ENCODE measurements at regions not wholly inside any gene's neighbourhood (a gene's known extent, or its start where the extent isn't known, plus 50 kb on each side); places are given as distances from the start of the nearest gene placed in this dataset.

GRCh38 chr11:131041331-131042040, 125.2 kb upstream of the SNX19 start:
- H3K9me3 Mint-ChIP-seq, result no peaks in the 10 kb centered on the region
- TF ChIP-seq CTCF (IDR thresholded peaks at IDR 0.05; ENCODE audit: unreplicated experiment in 3 of 3), result no peak
- H3K4me3 Mint-ChIP-seq, result no peak overlapping the region
- H3K4me1 Mint-ChIP-seq, result no peaks in the 10 kb centered on the region
- peaks cover 14% of the 10 kb centered on the region for H3K27me3 Mint-ChIP-seq (ENCODE audit: low read depth)
- no peaks in the 10 kb centered on the region for H3K36me3 Mint-ChIP-seq (ENCODE audit: low read depth)
- no peak overlapping the region for H3K27ac Mint-ChIP-seq

- Mint-ChIP-seq H3K9me3 (peaks cover 2% of the 10 kb centered on the region), H3K27ac (no peak overlapping the region), H3K27me3 (ENCODE audit: low read depth) (peaks cover 15% of the 10 kb centered on the region), H3K4me3 (no peak overlapping the region), H3K4me1 (no peaks in the 10 kb centered on the region), H3K36me3 (ENCODE audit: low read depth) (no peaks in the 10 kb centered on the region)
- no peak for TF ChIP-seq CTCF (IDR thresholded peaks at IDR 0.05; ENCODE audit: unreplicated experiment in 3 of 3)
These were observed 125.7 kb upstream of the SNX19 start for GRCh38 chr11:131042041-131042390.

- H3K9me3 Mint-ChIP-seq, result peaks cover 9% of the 10 kb centered on the region
- H3K4me3 Mint-ChIP-seq, result no peak overlapping the region
- no peaks in the 10 kb centered on the region for H3K36me3 Mint-ChIP-seq (ENCODE audit: low read depth)
- no peak for TF ChIP-seq CTCF (IDR thresholded peaks at IDR 0.05; ENCODE audit: unreplicated experiment in 3 of 3)
- H3K27ac Mint-ChIP-seq, result no peak overlapping the region
- no peaks in the 10 kb centered on the region for H3K4me1 Mint-ChIP-seq
- H3K27me3 Mint-ChIP-seq (ENCODE audit: low read depth), result peaks cover 18% of the 10 kb centered on the region
These were observed 127.0 kb upstream of the SNX19 start for GRCh38 chr11:131043251-131043650.

- no peak overlapping the region for H3K4me3 Mint-ChIP-seq
- no peak overlapping the region for H3K27ac Mint-ChIP-seq
- no peak for TF ChIP-seq CTCF (IDR thresholded peaks at IDR 0.05; ENCODE audit: unreplicated experiment in 3 of 3)
- H3K4me1 Mint-ChIP-seq, result no peaks in the 10 kb centered on the region
- H3K9me3 Mint-ChIP-seq, result peaks cover 10% of the 10 kb centered on the region
- no peaks in the 10 kb centered on the region for H3K36me3 Mint-ChIP-seq (ENCODE audit: low read depth)
- peaks cover 18% of the 10 kb centered on the region for H3K27me3 Mint-ChIP-seq (ENCODE audit: low read depth)
These were observed 128.6 kb upstream of the SNX19 start for GRCh38 chr11:131044851-131045250.

GRCh38 chr11:131052367-131052766, 136.1 kb upstream of the SNX19 start:
- no peaks in the 10 kb centered on the region for H3K36me3 Mint-ChIP-seq (ENCODE audit: low read depth)
- H3K4me3 Mint-ChIP-seq, result no peak overlapping the region
- H3K9me3 Mint-ChIP-seq, result peaks cover 12% of the 10 kb centered on the region
- H3K4me1 Mint-ChIP-seq, result no peaks in the 10 kb centered on the region
- peaks cover 24% of the 10 kb centered on the region for H3K27me3 Mint-ChIP-seq (ENCODE audit: low read depth)
- no peak overlapping the region for H3K27ac Mint-ChIP-seq
- TF ChIP-seq CTCF (IDR thresholded peaks at IDR 0.05; ENCODE audit: unreplicated experiment in 3 of 3), result no peak

- peaks cover 24% of the 10 kb centered on the region for H3K27me3 Mint-ChIP-seq (ENCODE audit: low read depth)
- TF ChIP-seq CTCF (IDR thresholded peaks at IDR 0.05; ENCODE audit: unreplicated experiment in 3 of 3), result no peak
- H3K4me1 Mint-ChIP-seq, result no peaks in the 10 kb centered on the region
- H3K9me3 Mint-ChIP-seq, result no peaks in the 10 kb centered on the region
- H3K4me3 Mint-ChIP-seq, result no peak overlapping the region
- no peak overlapping the region for H3K27ac Mint-ChIP-seq
- no peaks in the 10 kb centered on the region for H3K36me3 Mint-ChIP-seq (ENCODE audit: low read depth)
These were observed 139.8 kb upstream of the SNX19 start for GRCh38 chr11:131056036-131056435.
